ENCODE measurements at regions not wholly inside any gene's neighbourhood (a gene's known extent, or its start where the extent isn't known, plus 50 kb on each side); places are given as distances from the start of the nearest gene placed in this dataset.

DNA sequence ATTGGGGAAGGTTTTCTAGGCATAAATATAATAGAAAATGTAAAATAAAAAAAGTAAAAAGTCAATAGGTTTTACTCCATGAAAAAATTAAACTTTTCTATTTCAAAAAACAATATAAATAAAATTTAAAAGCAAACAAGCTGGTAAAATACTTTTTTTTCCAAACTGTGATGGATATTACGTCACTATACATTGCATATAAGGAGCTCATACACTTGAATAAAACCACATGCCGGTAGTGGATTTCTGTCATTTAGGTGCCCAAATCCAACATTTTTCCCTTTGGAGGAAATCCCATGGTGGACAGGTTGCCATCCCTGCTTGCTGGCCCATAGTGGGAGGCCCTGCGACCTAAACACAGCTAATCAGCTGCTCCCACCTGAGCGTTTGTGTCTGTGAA lies 289.4 kb upstream of the HNRNPA3 start:
- no peak overlapping the region for H3K27ac ChIP-seq (ENCODE audit: low read depth in 1 of 2, low read length in 2 of 2)
- H3K4me1 ChIP-seq (ENCODE audit: control insufficient read depth in 4 of 4, insufficient read depth in 4 of 4, low read length in 3 of 4): no peaks in the 10 kb centered on the region
- WGBS: 91% methylated on average over 4 of the region's 4 CpGs
- no peaks in the 10 kb centered on the region for H3K9me3 ChIP-seq (ENCODE audit: control insufficient read depth in 4 of 4, low read length in 3 of 4)
- H3K4me3 ChIP-seq (ENCODE audit: low read depth in 1 of 3, low read length in 3 of 3): no peak overlapping the region
- no peak for TF ChIP-seq RAD21 (IDR thresholded peaks at IDR 0.05)
- TF ChIP-seq, protein P1, sequence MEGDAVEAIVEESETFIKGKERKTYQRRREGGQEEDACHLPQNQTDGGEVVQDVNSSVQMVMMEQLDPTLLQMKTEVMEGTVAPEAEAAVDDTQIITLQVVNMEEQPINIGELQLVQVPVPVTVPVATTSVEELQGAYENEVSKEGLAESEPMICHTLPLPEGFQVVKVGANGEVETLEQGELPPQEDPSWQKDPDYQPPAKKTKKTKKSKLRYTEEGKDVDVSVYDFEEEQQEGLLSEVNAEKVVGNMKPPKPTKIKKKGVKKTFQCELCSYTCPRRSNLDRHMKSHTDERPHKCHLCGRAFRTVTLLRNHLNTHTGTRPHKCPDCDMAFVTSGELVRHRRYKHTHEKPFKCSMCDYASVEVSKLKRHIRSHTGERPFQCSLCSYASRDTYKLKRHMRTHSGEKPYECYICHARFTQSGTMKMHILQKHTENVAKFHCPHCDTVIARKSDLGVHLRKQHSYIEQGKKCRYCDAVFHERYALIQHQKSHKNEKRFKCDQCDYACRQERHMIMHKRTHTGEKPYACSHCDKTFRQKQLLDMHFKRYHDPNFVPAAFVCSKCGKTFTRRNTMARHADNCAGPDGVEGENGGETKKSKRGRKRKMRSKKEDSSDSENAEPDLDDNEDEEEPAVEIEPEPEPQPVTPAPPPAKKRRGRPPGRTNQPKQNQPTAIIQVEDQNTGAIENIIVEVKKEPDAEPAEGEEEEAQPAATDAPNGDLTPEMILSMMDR (IDR thresholded peaks at IDR 0.05; ENCODE audit: low read depth, low read length, missing input control): no peak
- no peak for TF ChIP-seq YY1 (IDR thresholded peaks at IDR 0.05)
- no peak for TF ChIP-seq FOXA2 (IDR thresholded peaks at IDR 0.05)
- TF ChIP-seq FOXA1 (IDR thresholded peaks at IDR 0.05): no peak
- no peak for TF ChIP-seq RXRA (IDR thresholded peaks at IDR 0.05)
- TF ChIP-seq NR2F2 (IDR thresholded peaks at IDR 0.05): no peak
- no peak for TF ChIP-seq HNF4A (conservative IDR thresholded peaks at IDR 0.05)
- DNase-seq (ENCODE audit: low spot score): no peak
- H3K27me3 ChIP-seq (ENCODE audit: control insufficient read depth in 4 of 4, insufficient read depth in 4 of 4, low read length in 3 of 4): no peaks in the 10 kb centered on the region
- no peaks in the 10 kb centered on the region for H3K36me3 ChIP-seq (ENCODE audit: control insufficient read depth in 4 of 4, insufficient read depth in 3 of 4, low read depth in 1 of 4, low read length in 3 of 4)
- no peak overlapping the region for H3K9ac ChIP-seq (ENCODE audit: low read depth in 1 of 2, low read length in 2 of 2)

DNA sequence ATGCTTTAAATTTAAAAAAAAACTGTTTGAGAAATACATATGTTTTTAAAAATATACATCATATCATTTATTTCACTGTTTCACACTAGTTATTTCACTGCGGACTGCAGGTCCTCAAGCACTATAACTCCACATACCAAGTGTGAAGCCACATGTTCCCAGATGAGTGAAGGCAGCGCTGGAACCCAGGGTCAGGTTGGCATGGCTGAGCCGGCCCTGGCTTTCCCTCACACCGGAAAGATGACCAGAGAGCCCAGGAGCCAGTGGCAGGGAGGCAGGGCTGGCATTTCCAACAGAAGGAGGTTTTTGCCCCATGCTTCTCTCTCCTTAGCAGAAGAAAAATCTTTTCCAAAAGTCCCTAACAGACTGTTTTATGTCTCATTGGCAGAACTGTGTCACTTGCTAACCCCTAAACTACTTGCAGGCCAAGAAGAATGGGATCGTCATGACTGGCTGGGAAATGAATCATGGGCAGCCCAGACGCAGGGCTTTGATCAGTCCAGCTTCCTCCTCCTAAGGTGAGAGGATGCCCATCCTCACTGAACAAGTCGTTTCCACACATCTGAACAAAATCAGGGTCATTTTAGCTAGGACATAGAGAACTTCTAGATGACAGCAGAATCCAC lies 287.6 kb upstream of the HNRNPA3 start:
- no peak overlapping the region for H3K9ac ChIP-seq (ENCODE audit: low read depth in 1 of 2, low read length in 2 of 2)
- H3K36me3 ChIP-seq (ENCODE audit: control insufficient read depth in 4 of 4, insufficient read depth in 3 of 4, low read depth in 1 of 4, low read length in 3 of 4): no peaks in the 10 kb centered on the region
- no peak for DNase-seq (ENCODE audit: low spot score)
- no peaks in the 10 kb centered on the region for H3K4me1 ChIP-seq (ENCODE audit: control insufficient read depth in 4 of 4, insufficient read depth in 4 of 4, low read length in 3 of 4)
- TF ChIP-seq, protein P2, sequence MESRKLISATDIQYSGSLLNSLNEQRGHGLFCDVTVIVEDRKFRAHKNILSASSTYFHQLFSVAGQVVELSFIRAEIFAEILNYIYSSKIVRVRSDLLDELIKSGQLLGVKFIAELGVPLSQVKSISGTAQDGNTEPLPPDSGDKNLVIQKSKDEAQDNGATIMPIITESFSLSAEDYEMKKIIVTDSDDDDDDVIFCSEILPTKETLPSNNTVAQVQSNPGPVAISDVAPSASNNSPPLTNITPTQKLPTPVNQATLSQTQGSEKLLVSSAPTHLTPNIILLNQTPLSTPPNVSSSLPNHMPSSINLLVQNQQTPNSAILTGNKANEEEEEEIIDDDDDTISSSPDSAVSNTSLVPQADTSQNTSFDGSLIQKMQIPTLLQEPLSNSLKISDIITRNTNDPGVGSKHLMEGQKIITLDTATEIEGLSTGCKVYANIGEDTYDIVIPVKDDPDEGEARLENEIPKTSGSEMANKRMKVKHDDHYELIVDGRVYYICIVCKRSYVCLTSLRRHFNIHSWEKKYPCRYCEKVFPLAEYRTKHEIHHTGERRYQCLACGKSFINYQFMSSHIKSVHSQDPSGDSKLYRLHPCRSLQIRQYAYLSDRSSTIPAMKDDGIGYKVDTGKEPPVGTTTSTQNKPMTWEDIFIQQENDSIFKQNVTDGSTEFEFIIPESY (IDR thresholded peaks at IDR 0.05): no peak
- TF ChIP-seq SP1 (IDR thresholded peaks at IDR 0.05): no peak
- no peak for TF ChIP-seq JUND (IDR thresholded peaks at IDR 0.05)
- TF ChIP-seq, protein P3, sequence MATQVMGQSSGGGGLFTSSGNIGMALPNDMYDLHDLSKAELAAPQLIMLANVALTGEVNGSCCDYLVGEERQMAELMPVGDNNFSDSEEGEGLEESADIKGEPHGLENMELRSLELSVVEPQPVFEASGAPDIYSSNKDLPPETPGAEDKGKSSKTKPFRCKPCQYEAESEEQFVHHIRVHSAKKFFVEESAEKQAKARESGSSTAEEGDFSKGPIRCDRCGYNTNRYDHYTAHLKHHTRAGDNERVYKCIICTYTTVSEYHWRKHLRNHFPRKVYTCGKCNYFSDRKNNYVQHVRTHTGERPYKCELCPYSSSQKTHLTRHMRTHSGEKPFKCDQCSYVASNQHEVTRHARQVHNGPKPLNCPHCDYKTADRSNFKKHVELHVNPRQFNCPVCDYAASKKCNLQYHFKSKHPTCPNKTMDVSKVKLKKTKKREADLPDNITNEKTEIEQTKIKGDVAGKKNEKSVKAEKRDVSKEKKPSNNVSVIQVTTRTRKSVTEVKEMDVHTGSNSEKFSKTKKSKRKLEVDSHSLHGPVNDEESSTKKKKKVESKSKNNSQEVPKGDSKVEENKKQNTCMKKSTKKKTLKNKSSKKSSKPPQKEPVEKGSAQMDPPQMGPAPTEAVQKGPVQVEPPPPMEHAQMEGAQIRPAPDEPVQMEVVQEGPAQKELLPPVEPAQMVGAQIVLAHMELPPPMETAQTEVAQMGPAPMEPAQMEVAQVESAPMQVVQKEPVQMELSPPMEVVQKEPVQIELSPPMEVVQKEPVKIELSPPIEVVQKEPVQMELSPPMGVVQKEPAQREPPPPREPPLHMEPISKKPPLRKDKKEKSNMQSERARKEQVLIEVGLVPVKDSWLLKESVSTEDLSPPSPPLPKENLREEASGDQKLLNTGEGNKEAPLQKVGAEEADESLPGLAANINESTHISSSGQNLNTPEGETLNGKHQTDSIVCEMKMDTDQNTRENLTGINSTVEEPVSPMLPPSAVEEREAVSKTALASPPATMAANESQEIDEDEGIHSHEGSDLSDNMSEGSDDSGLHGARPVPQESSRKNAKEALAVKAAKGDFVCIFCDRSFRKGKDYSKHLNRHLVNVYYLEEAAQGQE (IDR thresholded peaks at IDR 0.05): no peak
- no peak for TF ChIP-seq EGR1 (IDR thresholded peaks at IDR 0.05; ENCODE audit: low read depth in 2 of 2)
- TF ChIP-seq YY1 (IDR thresholded peaks at IDR 0.05): no peak
- TF ChIP-seq HNF4G (IDR thresholded peaks at IDR 0.05): no peak
- TF ChIP-seq RXRA (IDR thresholded peaks at IDR 0.05): no peak
- TF ChIP-seq FOXA1 (IDR thresholded peaks at IDR 0.05): no peak
- no peak for TF ChIP-seq RAD21 (IDR thresholded peaks at IDR 0.05)
- TF ChIP-seq, protein P1 (IDR thresholded peaks at IDR 0.05; ENCODE audit: low read depth, low read length, missing input control): no peak
- TF ChIP-seq TAF1 (conservative IDR thresholded peaks at IDR 0.05): no peak
- TF ChIP-seq GABPA (IDR thresholded peaks at IDR 0.05 in 1 of 2, conservative IDR thresholded peaks at IDR 0.05 in 1 of 2): no peak
- TF ChIP-seq, protein P4, sequence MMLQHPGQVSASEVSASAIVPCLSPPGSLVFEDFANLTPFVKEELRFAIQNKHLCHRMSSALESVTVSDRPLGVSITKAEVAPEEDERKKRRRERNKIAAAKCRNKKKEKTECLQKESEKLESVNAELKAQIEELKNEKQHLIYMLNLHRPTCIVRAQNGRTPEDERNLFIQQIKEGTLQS (IDR thresholded peaks at IDR 0.05): no peak
- TF ChIP-seq, protein P5, sequence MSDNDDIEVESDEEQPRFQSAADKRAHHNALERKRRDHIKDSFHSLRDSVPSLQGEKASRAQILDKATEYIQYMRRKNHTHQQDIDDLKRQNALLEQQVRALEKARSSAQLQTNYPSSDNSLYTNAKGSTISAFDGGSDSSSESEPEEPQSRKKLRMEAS (IDR thresholded peaks at IDR 0.05): no peak
- TF ChIP-seq HNF4A (conservative IDR thresholded peaks at IDR 0.05): no peak
- no peak for TF ChIP-seq NR2F2 (IDR thresholded peaks at IDR 0.05)
- 79% methylated on average over 7 of the region's 7 CpGs for WGBS
- no peaks in the 10 kb centered on the region for H3K9me3 ChIP-seq (ENCODE audit: control insufficient read depth in 4 of 4, low read length in 3 of 4)
- H3K27ac ChIP-seq (ENCODE audit: low read depth in 1 of 2, low read length in 2 of 2): no peak overlapping the region
- no peak overlapping the region for H3K4me3 ChIP-seq (ENCODE audit: low read depth in 1 of 3, low read length in 3 of 3)
- H3K27me3 ChIP-seq (ENCODE audit: control insufficient read depth in 4 of 4, insufficient read depth in 4 of 4, low read length in 3 of 4): no peaks in the 10 kb centered on the region
